D721Med (cell line): ENCODE measurements at regions not wholly inside any gene's neighbourhood (a gene's known extent, or its start where the extent isn't known, plus 50 kb on each side); places are given as distances from the start of the nearest gene placed in this dataset.

Experiments
- DNase-seq: peaks from one replicate; pipeline ENCODE4 v3.0.0; 2011; ENCODE audit warnings: low spot score; ENCODE audit not compliant: insufficient read length
- FAIRE-seq: peaks from 2 replicates; lab custom pipeline; 2011; peaks lifted over from hg19 to GRCh38; lab: Jason Lieb, UNC
- CTCF ChIP-seq: IDR thresholded peaks from 2 replicates; pipeline ENCODE4 v1.5.1; 2012; ENCODE audit warnings: mild to moderate bottlenecking, control low read depth; ENCODE audit not compliant: insufficient read depth; ENCODE audit errors: missing control alignments

DNA sequence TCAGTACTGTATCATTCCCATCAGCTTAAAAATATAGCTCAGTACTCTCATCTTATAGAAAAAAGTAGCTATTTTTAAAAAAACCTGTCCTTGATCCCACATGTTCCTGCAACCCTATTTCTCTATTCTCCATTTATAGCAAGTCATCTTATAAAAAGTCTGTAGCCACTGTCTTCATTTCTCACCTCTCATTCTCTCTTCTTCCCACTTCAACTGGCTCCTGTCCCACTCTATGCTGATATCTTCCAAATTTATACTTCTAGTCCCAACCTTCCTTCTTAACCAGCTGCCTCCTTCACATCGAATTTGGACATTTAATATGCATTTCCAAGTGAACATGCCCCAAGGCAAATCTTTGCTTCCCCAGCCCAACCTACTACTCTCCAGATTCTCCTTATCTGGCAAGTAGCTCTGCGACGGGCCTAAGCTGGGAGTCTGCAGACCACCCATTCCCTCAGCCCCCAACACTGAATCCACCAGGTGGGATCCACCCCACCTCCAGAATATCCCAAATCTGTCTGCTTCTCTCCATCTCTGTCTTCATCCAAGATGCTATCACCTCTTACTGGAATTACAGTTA lies 52.0 kb upstream of the TANC2 start:
- FAIRE-seq = no peak
- no peak for DNase-seq
- TF ChIP-seq CTCF = no peak

GRCh38 chr17:62912363-62912762 lies 53.7 kb upstream of the TANC2 start:
- FAIRE-seq = no peak
- TF ChIP-seq CTCF = no peak
- no peak for DNase-seq

- TF ChIP-seq CTCF = no peak
- DNase-seq = no peak
- no peak for FAIRE-seq
Observed at GRCh38 chr17:62911114-62911513, 54.9 kb upstream of the TANC2 start.

GRCh38 chr17:62910277-62910676 lies 55.8 kb upstream of the TANC2 start:
- no peak for FAIRE-seq
- TF ChIP-seq CTCF = no peak
- DNase-seq = no peak

- FAIRE-seq (no peak), DNase-seq (no peak)
- TF ChIP-seq CTCF = no peak
Observed at GRCh38 chr17:62907961-62908360, 58.1 kb upstream of the TANC2 start.

- DNase-seq = no peak
- no peak for FAIRE-seq
- TF ChIP-seq CTCF = no peak
Observed at GRCh38 chr17:62906881-62907280, 59.2 kb upstream of the TANC2 start.

- FAIRE-seq (no peak), DNase-seq (no peak)
- no peak for TF ChIP-seq CTCF
Observed at GRCh38 chr17:62905233-62905632, 60.8 kb upstream of the TANC2 start.
